ENCODE measurements at regions not wholly inside any gene's neighbourhood (a gene's known extent, or its start where the extent isn't known, plus 50 kb on each side); places are given as distances from the start of the nearest gene placed in this dataset.
A peak's percentile ranks its signal among the peaks of the same experiment; 100 is the strongest.

- TF ChIP-seq CTCF (IDR thresholded peaks at IDR 0.05): peak; percentile 69 to 82 (median 77)
- TF ChIP-seq POLR2A (IDR thresholded peaks at IDR 0.05): no peak
- no peak for TF ChIP-seq EP300 (IDR thresholded peaks at IDR 0.05; ENCODE audit: low read depth)
- no peak for TF ChIP-seq POLR2AphosphoS5 (IDR thresholded peaks at IDR 0.05)
These were observed 64.1 kb upstream of the KLHL25 start for GRCh38 chr15:85858586-85859375.
